ENCODE measurements at regions not wholly inside any gene's neighbourhood (a gene's known extent, or its start where the extent isn't known, plus 50 kb on each side); places are given as distances from the start of the nearest gene placed in this dataset.

- Histone ChIP-seq H4K20me1 (ENCODE audit: insufficient read depth, low read length) (no peaks in the 10 kb centered on the region), H3K9me3 (ENCODE audit: low read depth, low read length) (no peaks in the 10 kb centered on the region), H3K27me3 (ENCODE audit: insufficient read depth, low read length) (no peaks in the 10 kb centered on the region), H3K79me2 (ENCODE audit: insufficient read depth, low read length) (no peaks in the 10 kb centered on the region), H3K4me3 (ENCODE audit: insufficient read depth, low read length) (no peak overlapping the region), H3K36me3 (ENCODE audit: insufficient read depth, low read length) (no peaks in the 10 kb centered on the region), H3K27ac (ENCODE audit: low read depth, low read length) (no peak overlapping the region), H3K4me1 (ENCODE audit: insufficient read depth, low read length) (peaks cover 41% of the 10 kb centered on the region), H2AFZ (ENCODE audit: low read length) (no peak overlapping the region), H3K4me2 (ENCODE audit: insufficient read depth, low read length) (no peak overlapping the region)
- no peak for DNase-seq (ENCODE audit: insufficient read length, low spot score, missing footprints)
- TF ChIP-seq CTCF (IDR thresholded peaks at IDR 0.05; ENCODE audit: extremely low read depth, low read depth, low read length): no peak
Measured at GRCh38 chr11:121932646-121933185, 183.3 kb downstream of the BLID start.

- no peaks in the 10 kb centered on the region for H4K20me1 ChIP-seq (ENCODE audit: insufficient read depth, low read length)
- no peaks in the 10 kb centered on the region for H3K9me3 ChIP-seq (ENCODE audit: low read depth, low read length)
- H3K79me2 ChIP-seq (ENCODE audit: insufficient read depth, low read length): no peaks in the 10 kb centered on the region
- DNase-seq (ENCODE audit: insufficient read length, low spot score, missing footprints): no peak
- H3K27ac ChIP-seq (ENCODE audit: low read depth, low read length): no peak overlapping the region
- H3K36me3 ChIP-seq (ENCODE audit: insufficient read depth, low read length): no peaks in the 10 kb centered on the region
- H3K4me3 ChIP-seq (ENCODE audit: insufficient read depth, low read length): no peak overlapping the region
- H3K4me2 ChIP-seq (ENCODE audit: insufficient read depth, low read length): no peak overlapping the region
- H3K27me3 ChIP-seq (ENCODE audit: insufficient read depth, low read length): no peaks in the 10 kb centered on the region
- no peak for TF ChIP-seq CTCF (IDR thresholded peaks at IDR 0.05; ENCODE audit: extremely low read depth, low read depth, low read length)
- peak overlapping the region; percentile 3 for H2AFZ ChIP-seq (ENCODE audit: low read length)
- peaks cover 37% of the 10 kb centered on the region for H3K4me1 ChIP-seq (ENCODE audit: insufficient read depth, low read length)
Measured at GRCh38 chr11:121931748-121932352, 184.2 kb downstream of the BLID start.

- no peak overlapping the region for H2AFZ ChIP-seq (ENCODE audit: low read length)
- no peak for DNase-seq (ENCODE audit: insufficient read length, low spot score, missing footprints)
- TF ChIP-seq CTCF (IDR thresholded peaks at IDR 0.05; ENCODE audit: extremely low read depth, low read depth, low read length): no peak
Measured at GRCh38 chr11:121931121-121931520, 184.9 kb downstream of the BLID start.

GRCh38 chr11:121930004-121930965, 185.7 kb downstream of the BLID start:
- peak overlapping the region; percentile 91 for H3K4me2 ChIP-seq (ENCODE audit: insufficient read depth, low read length)
- no peaks in the 10 kb centered on the region for H3K9me3 ChIP-seq (ENCODE audit: low read depth, low read length)
- no peak for DNase-seq (ENCODE audit: insufficient read length, low spot score, missing footprints)
- H3K36me3 ChIP-seq (ENCODE audit: insufficient read depth, low read length): no peaks in the 10 kb centered on the region
- peak overlapping the region; percentile 26 for H3K27ac ChIP-seq (ENCODE audit: low read depth, low read length)
- H3K4me1 ChIP-seq (ENCODE audit: insufficient read depth, low read length): peaks cover 22% of the 10 kb centered on the region
- no peaks in the 10 kb centered on the region for H3K27me3 ChIP-seq (ENCODE audit: insufficient read depth, low read length)
- H4K20me1 ChIP-seq (ENCODE audit: insufficient read depth, low read length): no peaks in the 10 kb centered on the region
- H3K79me2 ChIP-seq (ENCODE audit: insufficient read depth, low read length): no peaks in the 10 kb centered on the region
- peak overlapping the region; percentile 72 for H3K4me3 ChIP-seq (ENCODE audit: insufficient read depth, low read length)
- H2AFZ ChIP-seq (ENCODE audit: low read length): peak overlapping the region; percentile 83
- TF ChIP-seq CTCF (IDR thresholded peaks at IDR 0.05; ENCODE audit: extremely low read depth, low read depth, low read length): no peak

More at GRCh38 chr11:121931121-121931520, 184.9 kb downstream of the BLID start:
- H4K20me1 ChIP-seq (ENCODE audit: insufficient read depth, low read length): no peaks in the 10 kb centered on the region
- no peaks in the 10 kb centered on the region for H3K9me3 ChIP-seq (ENCODE audit: low read depth, low read length)
- no peaks in the 10 kb centered on the region for H3K79me2 ChIP-seq (ENCODE audit: insufficient read depth, low read length)
- no peak overlapping the region for H3K4me2 ChIP-seq (ENCODE audit: insufficient read depth, low read length)
- no peak overlapping the region for H3K27ac ChIP-seq (ENCODE audit: low read depth, low read length)
- H3K4me3 ChIP-seq (ENCODE audit: insufficient read depth, low read length): no peak overlapping the region
- H3K4me1 ChIP-seq (ENCODE audit: insufficient read depth, low read length): peaks cover 29% of the 10 kb centered on the region
- no peaks in the 10 kb centered on the region for H3K36me3 ChIP-seq (ENCODE audit: insufficient read depth, low read length)
- H3K27me3 ChIP-seq (ENCODE audit: insufficient read depth, low read length): no peaks in the 10 kb centered on the region
